Right atrium auricular region (tissue), 2 donors: ENCODE measurements at regions not wholly inside any gene's neighbourhood (a gene's known extent, or its start where the extent isn't known, plus 50 kb on each side); places are given as distances from the start of the nearest gene placed in this dataset.
"Not testable (repeated sequence)": the region's sequence is repeated elsewhere in the genome, so short reads cannot be mapped to it uniquely, and the experiment has no call there.

Experiments
- DNase-seq: peaks from one replicate; pipeline ENCODE4 v3.0.0-alpha.2; 2019; ENCODE audit warnings: low spot score
- H3K27ac ChIP-seq, 2 donors: fragments of 200-600 bp; sonication (generic); 1 replicate in 1 of 2; 2 replicates in 1 of 2; pipeline ENCODE4 v1.5.1; 2016 to 2019
- H3K27me3 ChIP-seq, 2 donors: fragments of 200-600 bp; sonication (generic); one replicate each; pipeline versions ENCODE4 v1.5.1 to v1.6.0; 2017 to 2019
- H3K36me3 ChIP-seq: fragments of 200-600 bp; sonication (generic); one replicate; pipeline ENCODE4 v1.5.1; 2016
- H3K4me1 ChIP-seq, 2 donors: fragments of 200-600 bp; sonication (generic); one replicate each; pipeline versions ENCODE4 v1.5.1 to v1.6.0; 2017 to 2019
- H3K4me3 ChIP-seq, 2 donors: fragments of 200-600 bp; sonication (generic); 1 replicate in 1 of 2; 2 replicates in 1 of 2; pipeline ENCODE4 v1.5.1; 2017 to 2019; ENCODE audit warnings: mild to moderate bottlenecking in 1 of 2, moderate library complexity in 1 of 2
- H3K9me3 ChIP-seq, 2 donors: fragments of 200-600 bp; sonication (generic); one replicate each; pipeline ENCODE4 v1.5.1; 2019
- TF ChIP-seq, protein P1 (sequence below), 2 donors: fragments of 200-600 bp; sonication (generic); IDR thresholded peaks; one replicate each; pipeline ENCODE4 v1.5.1; 2019; ENCODE audit warnings: antibody characterized with exemption in 2 of 2

GRCh38 chr18:4734021-4734420, 278.9 kb upstream of the DLGAP1 start:
- Histone ChIP-seq H3K36me3 (no peaks in the 10 kb centered on the region), H3K4me1 (no peaks in the 10 kb centered on the region), H3K4me3 (no peak overlapping the region), H3K9me3 (peaks cover 0 to 3% of the 10 kb centered on the region in 2 donors), H3K27ac (no peak overlapping the region), H3K27me3 (no peaks in the 10 kb centered on the region)
- TF ChIP-seq, protein P1, sequence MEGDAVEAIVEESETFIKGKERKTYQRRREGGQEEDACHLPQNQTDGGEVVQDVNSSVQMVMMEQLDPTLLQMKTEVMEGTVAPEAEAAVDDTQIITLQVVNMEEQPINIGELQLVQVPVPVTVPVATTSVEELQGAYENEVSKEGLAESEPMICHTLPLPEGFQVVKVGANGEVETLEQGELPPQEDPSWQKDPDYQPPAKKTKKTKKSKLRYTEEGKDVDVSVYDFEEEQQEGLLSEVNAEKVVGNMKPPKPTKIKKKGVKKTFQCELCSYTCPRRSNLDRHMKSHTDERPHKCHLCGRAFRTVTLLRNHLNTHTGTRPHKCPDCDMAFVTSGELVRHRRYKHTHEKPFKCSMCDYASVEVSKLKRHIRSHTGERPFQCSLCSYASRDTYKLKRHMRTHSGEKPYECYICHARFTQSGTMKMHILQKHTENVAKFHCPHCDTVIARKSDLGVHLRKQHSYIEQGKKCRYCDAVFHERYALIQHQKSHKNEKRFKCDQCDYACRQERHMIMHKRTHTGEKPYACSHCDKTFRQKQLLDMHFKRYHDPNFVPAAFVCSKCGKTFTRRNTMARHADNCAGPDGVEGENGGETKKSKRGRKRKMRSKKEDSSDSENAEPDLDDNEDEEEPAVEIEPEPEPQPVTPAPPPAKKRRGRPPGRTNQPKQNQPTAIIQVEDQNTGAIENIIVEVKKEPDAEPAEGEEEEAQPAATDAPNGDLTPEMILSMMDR (IDR thresholded peaks at IDR 0.05), result no peak
- no peak for DNase-seq

DNA sequence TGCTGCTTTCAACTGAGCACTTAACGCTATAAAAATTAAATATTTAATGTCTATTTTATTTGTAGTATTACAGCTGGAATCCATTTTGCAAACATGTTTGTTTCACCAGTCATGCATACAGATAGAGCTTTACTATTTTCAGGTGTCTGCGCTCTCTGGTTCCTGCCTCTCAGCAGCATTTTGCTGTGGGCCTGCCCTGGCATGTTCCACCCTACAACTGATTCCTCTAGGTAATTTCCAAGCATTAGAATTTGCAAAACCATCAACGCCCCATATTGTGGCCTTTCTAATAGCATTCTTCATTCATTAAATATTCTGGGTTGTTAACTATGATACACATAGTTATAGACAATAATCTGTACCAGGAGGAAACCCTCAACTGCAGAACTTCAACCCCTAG, 266.4 kb upstream of the DLGAP1 start:
- H3K4me3 ChIP-seq, result no peak overlapping the region
- H3K27ac ChIP-seq, result no peak overlapping the region
- H3K9me3 ChIP-seq, result no peaks in the 10 kb centered on the region
- H3K4me1 ChIP-seq, result no peaks in the 10 kb centered on the region
- DNase-seq, result no peak
- TF ChIP-seq, protein P1 (IDR thresholded peaks at IDR 0.05), result no peak
- H3K27me3 ChIP-seq, result no peaks in the 10 kb centered on the region
- H3K36me3 ChIP-seq, result no peaks in the 10 kb centered on the region

DNA sequence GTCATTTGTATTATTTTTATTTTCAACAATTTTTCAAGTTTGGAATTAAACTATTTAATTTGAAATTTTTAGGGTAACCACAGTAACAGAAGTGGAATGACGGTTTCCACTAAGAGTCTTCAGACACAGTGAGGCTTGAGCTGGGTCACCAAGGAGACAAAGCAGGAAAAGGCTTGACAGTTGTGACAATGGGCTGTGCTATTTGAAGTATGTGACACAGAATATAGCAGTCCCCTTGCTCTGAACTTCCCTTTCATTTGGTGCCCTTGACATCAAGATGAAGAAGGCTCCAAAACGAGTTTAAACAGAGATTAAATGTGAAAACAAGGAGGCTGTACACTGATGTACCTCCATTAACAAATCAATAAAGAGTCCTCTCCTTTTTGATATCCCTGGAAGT, 265.4 kb upstream of the DLGAP1 start:
- Histone ChIP-seq H3K27me3 (no peaks in the 10 kb centered on the region), H3K9me3 (no peaks in the 10 kb centered on the region), H3K27ac (no peak overlapping the region), H3K4me1 (no peaks in the 10 kb centered on the region), H3K4me3 (no peak overlapping the region), H3K36me3 (no peaks in the 10 kb centered on the region)
- DNase-seq, result no peak
- TF ChIP-seq, protein P1 (IDR thresholded peaks at IDR 0.05), result no peak

- no peaks in the 10 kb centered on the region for H3K36me3 ChIP-seq
- H3K4me1 ChIP-seq, result no peaks in the 10 kb centered on the region
- TF ChIP-seq, protein P1 (IDR thresholded peaks at IDR 0.05), result no peak
- H3K27ac ChIP-seq, result no peak overlapping the region
- no peaks in the 10 kb centered on the region for H3K9me3 ChIP-seq
- no peak for DNase-seq
- no peaks in the 10 kb centered on the region for H3K27me3 ChIP-seq
- H3K4me3 ChIP-seq, result no peak overlapping the region
These were observed 250.8 kb upstream of the DLGAP1 start for GRCh38 chr18:4705894-4706293.

DNA sequence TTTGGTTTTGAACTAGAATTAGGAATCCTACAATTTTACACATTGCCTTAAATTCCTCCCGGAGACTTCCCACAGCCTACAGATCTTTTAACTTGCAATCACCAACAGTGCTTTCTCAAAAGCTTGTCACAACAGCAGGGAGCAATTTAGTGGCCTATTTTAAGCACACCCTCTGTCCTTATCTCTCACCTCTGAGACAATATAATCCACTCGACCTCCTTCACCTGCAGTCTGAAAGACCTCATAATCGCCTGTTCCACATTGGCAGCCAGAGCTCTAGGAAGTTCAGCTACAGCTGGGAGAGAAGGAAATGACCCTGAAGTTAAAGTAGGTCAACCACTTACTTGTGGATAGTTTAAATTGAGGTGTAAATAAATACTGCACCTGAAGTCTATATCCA, 249.7 kb upstream of the DLGAP1 start:
- Histone ChIP-seq H3K27me3 (no peaks in the 10 kb centered on the region), H3K4me3 (no peak overlapping the region), H3K27ac (no peak overlapping the region), H3K36me3 (no peaks in the 10 kb centered on the region), H3K9me3 (no peaks in the 10 kb centered on the region), H3K4me1 (no peaks in the 10 kb centered on the region)
- no peak for DNase-seq
- TF ChIP-seq, protein P1 (IDR thresholded peaks at IDR 0.05), result no peak

- TF ChIP-seq, protein P1 (IDR thresholded peaks at IDR 0.05), result no peak
- H3K36me3 ChIP-seq, result no peaks in the 10 kb centered on the region
- no peak for DNase-seq
- no peaks in the 10 kb centered on the region for H3K4me1 ChIP-seq
- no peak overlapping the region for H3K27ac ChIP-seq
- peaks cover 0 to 15% of the 10 kb centered on the region in 2 donors for H3K9me3 ChIP-seq
- H3K4me3 ChIP-seq, result no peak overlapping the region
- H3K27me3 ChIP-seq, result no peaks in the 10 kb centered on the region
These were observed 236.7 kb upstream of the DLGAP1 start for GRCh38 chr18:4691836-4692235.

- H3K27me3 ChIP-seq, H3K4me3 ChIP-seq, H3K27ac ChIP-seq, H3K9me3 ChIP-seq, H3K4me1 ChIP-seq, DNase-seq, H3K36me3 ChIP-seq: not testable (repeated sequence)
These were observed 223.6 kb upstream of the DLGAP1 start for GRCh38 chr18:4678685-4679084.
